HEK293 (cell line): ENCODE measurements at regions not wholly inside any gene's neighbourhood (a gene's known extent, or its start where the extent isn't known, plus 50 kb on each side); places are given as distances from the start of the nearest gene placed in this dataset.

Experiments used
- CTCF ChIA-PET: fragments of 350-600 bp; formaldehyde crosslinking; extraction: SDS; loops from one replicate; lab custom pipeline; 2021; ENCODE audit warnings: antibody characterized with exemption; lab: Yijun Ruan, JAX
- POLR2A ChIA-PET: fragments of 300-600 bp; formaldehyde crosslinking; extraction: SDS; loops from one replicate; lab custom pipeline; 2020; ENCODE audit warnings: antibody characterized with exemption, inconsistent platforms; lab: Yijun Ruan, JAX
- H3K27ac ChIP-seq: fragments of 200-500 bp; sonication (Bioruptor generic); 2 replicates; pipeline ENCODE4 v1.5.1; 2014; ENCODE audit warnings: low read depth, low read length, control low read depth, inconsistent platforms; ENCODE audit errors: extremely low read depth
- H3K36me3 ChIP-seq, 2 experiments: fragments of 200-500 bp in 1 of 2; sonication (Bioruptor generic) in 1 of 2; 1 replicate in 1 of 2; 2 replicates in 1 of 2; pipeline ENCODE4 v1.5.1; 2014 to 2017; ENCODE audit warnings: inconsistent platforms in 2 of 2, low read length in 2 of 2; ENCODE audit not compliant: control insufficient read depth in 2 of 2, insufficient read depth in 1 of 2
- H3K4me1 ChIP-seq: fragments of 200-500 bp; sonication (Bioruptor generic); 2 replicates; pipeline ENCODE4 v1.5.1; 2014; ENCODE audit warnings: mild to moderate bottlenecking, low read length, inconsistent platforms; ENCODE audit not compliant: control insufficient read depth, insufficient read depth
- H3K4me3 ChIP-seq: 2 replicates; pipeline ENCODE4 v1.5.1; 2011; ENCODE audit warnings: low read depth, mild to moderate bottlenecking, control low read depth, low read length, moderate library complexity
- H3K9me3 ChIP-seq: fragments of 200-500 bp; sonication (Bioruptor generic); 2 replicates; pipeline ENCODE4 v1.5.1; 2014; ENCODE audit warnings: low read depth, low read length, inconsistent platforms; ENCODE audit not compliant: control insufficient read depth, insufficient read depth
- CTCF ChIP-seq: fragments of 450-650 bp; formaldehyde crosslinking; IDR thresholded peaks from 2 replicates; pipeline ENCODE4 v1.5.1; 2016; ENCODE audit warnings: missing biosample characterization, missing genetic modification characterization
- OVOL3 ChIP-seq: fragments of 450-650 bp; formaldehyde crosslinking; IDR thresholded peaks from 2 replicates; pipeline ENCODE4 v1.5.1; 2016; ENCODE audit warnings: missing biosample characterization, missing genetic modification characterization
- SETDB1 ChIP-seq: IDR thresholded peaks from one replicate; pipeline ENCODE4 v1.6.1; 2017; ENCODE audit warnings: mild to moderate bottlenecking, low read length, moderate library complexity, mixed read lengths; ENCODE audit not compliant: insufficient read length
- TCF7L2 ChIP-seq: IDR thresholded peaks from 2 replicates; pipeline ENCODE4 v1.6.1; 2011; ENCODE audit warnings: low read depth, mild to moderate bottlenecking, inconsistent platforms, low read length, moderate library complexity, borderline replicate concordance
- ZBTB17 ChIP-seq: fragments of 450-650 bp; formaldehyde crosslinking; IDR thresholded peaks from 2 replicates; pipeline ENCODE4 v1.5.1; 2016; ENCODE audit warnings: missing biosample characterization, missing genetic modification characterization
- ZBTB20 ChIP-seq: fragments of 450-650 bp; formaldehyde crosslinking; IDR thresholded peaks from 2 replicates; pipeline ENCODE4 v1.5.1; 2016; ENCODE audit warnings: missing biosample characterization, missing genetic modification characterization
- ZNF148 ChIP-seq: fragments of 450-650 bp; formaldehyde crosslinking; IDR thresholded peaks from 2 replicates; pipeline ENCODE4 v1.5.0; 2017; ENCODE audit warnings: missing biosample characterization, missing genetic modification characterization, borderline replicate concordance
- ZNF16 ChIP-seq: fragments of 450-650 bp; formaldehyde crosslinking; IDR thresholded peaks from 2 replicates; pipeline ENCODE4 v1.5.1; 2016; ENCODE audit warnings: low read depth, missing biosample characterization, missing genetic modification characterization
- ZNF174 ChIP-seq: fragments of 450-650 bp; formaldehyde crosslinking; IDR thresholded peaks from 2 replicates; pipeline ENCODE4 v1.5.0; 2017; ENCODE audit warnings: missing biosample characterization, mild to moderate bottlenecking, missing genetic modification characterization
- ZNF19 ChIP-seq: fragments of 450-650 bp; formaldehyde crosslinking; IDR thresholded peaks from 2 replicates; pipeline ENCODE4; 2016; ENCODE audit warnings: missing biosample characterization, missing genetic modification characterization, low read depth
- ZNF266 ChIP-seq: fragments of 450-650 bp; formaldehyde crosslinking; IDR thresholded peaks from 2 replicates; pipeline ENCODE4 v1.5.1; 2016; ENCODE audit warnings: missing biosample characterization, missing genetic modification characterization, low read depth
- ZNF302 ChIP-seq: fragments of 450-650 bp; formaldehyde crosslinking; IDR thresholded peaks from 2 replicates; pipeline ENCODE4 v1.5.1; 2016; ENCODE audit warnings: missing biosample characterization, missing genetic modification characterization, low read depth
- ZNF37A ChIP-seq: fragments of 450-650 bp; IDR thresholded peaks from 2 replicates; pipeline ENCODE4 v1.5.1; 2018; ENCODE audit warnings: missing biosample characterization, missing genetic modification characterization
- ZNF404 ChIP-seq: fragments of 450-650 bp; formaldehyde crosslinking; IDR thresholded peaks from 2 replicates; pipeline ENCODE4 v1.5.1; 2017; ENCODE audit warnings: missing biosample characterization, missing genetic modification characterization
- ZNF514 ChIP-seq: fragments of 450-650 bp; formaldehyde crosslinking; IDR thresholded peaks from 2 replicates; pipeline ENCODE4 v1.5.1; 2016; ENCODE audit warnings: missing biosample characterization, missing genetic modification characterization
- ZNF621 ChIP-seq: fragments of 450-650 bp; formaldehyde crosslinking; IDR thresholded peaks from 2 replicates; pipeline ENCODE4 v1.5.1; 2017; ENCODE audit warnings: missing biosample characterization, missing genetic modification characterization
- ZNF776 ChIP-seq: fragments of 450-650 bp; formaldehyde crosslinking; IDR thresholded peaks from 2 replicates; pipeline ENCODE4 v1.5.0; 2017; ENCODE audit warnings: missing biosample characterization, missing genetic modification characterization, borderline replicate concordance
- TF ChIP-seq, protein P1 (sequence below): fragments of 450-650 bp; formaldehyde crosslinking; IDR thresholded peaks from 2 replicates; pipeline ENCODE4 v1.5.1; 2016; ENCODE audit warnings: missing biosample characterization, missing genetic modification characterization
- TF ChIP-seq, protein P2 (sequence below): fragments of 450-650 bp; formaldehyde crosslinking; IDR thresholded peaks from 2 replicates; pipeline ENCODE4; 2016; ENCODE audit warnings: missing biosample characterization, missing genetic modification characterization
- TF ChIP-seq, protein P3 (sequence below): fragments of 450-650 bp; formaldehyde crosslinking; IDR thresholded peaks from 2 replicates; pipeline ENCODE4 v1.5.1; 2016; ENCODE audit warnings: missing biosample characterization, missing genetic modification characterization

- Histone ChIP-seq H3K36me3 (no peaks in the 10 kb centered on the region), H3K4me3 (no peak overlapping the region), H3K27ac (no peak overlapping the region), H3K9me3 (no peaks in the 10 kb centered on the region), H3K4me1 (no peaks in the 10 kb centered on the region)
- ChIA-PET POLR2A (no interaction called here), CTCF (no interaction called here)
- TF ChIP-seq, protein P1, sequence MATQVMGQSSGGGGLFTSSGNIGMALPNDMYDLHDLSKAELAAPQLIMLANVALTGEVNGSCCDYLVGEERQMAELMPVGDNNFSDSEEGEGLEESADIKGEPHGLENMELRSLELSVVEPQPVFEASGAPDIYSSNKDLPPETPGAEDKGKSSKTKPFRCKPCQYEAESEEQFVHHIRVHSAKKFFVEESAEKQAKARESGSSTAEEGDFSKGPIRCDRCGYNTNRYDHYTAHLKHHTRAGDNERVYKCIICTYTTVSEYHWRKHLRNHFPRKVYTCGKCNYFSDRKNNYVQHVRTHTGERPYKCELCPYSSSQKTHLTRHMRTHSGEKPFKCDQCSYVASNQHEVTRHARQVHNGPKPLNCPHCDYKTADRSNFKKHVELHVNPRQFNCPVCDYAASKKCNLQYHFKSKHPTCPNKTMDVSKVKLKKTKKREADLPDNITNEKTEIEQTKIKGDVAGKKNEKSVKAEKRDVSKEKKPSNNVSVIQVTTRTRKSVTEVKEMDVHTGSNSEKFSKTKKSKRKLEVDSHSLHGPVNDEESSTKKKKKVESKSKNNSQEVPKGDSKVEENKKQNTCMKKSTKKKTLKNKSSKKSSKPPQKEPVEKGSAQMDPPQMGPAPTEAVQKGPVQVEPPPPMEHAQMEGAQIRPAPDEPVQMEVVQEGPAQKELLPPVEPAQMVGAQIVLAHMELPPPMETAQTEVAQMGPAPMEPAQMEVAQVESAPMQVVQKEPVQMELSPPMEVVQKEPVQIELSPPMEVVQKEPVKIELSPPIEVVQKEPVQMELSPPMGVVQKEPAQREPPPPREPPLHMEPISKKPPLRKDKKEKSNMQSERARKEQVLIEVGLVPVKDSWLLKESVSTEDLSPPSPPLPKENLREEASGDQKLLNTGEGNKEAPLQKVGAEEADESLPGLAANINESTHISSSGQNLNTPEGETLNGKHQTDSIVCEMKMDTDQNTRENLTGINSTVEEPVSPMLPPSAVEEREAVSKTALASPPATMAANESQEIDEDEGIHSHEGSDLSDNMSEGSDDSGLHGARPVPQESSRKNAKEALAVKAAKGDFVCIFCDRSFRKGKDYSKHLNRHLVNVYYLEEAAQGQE (tag by site-specific recombination), result no peak
- TF ChIP-seq ZNF148, result no peak
- TF ChIP-seq, protein P2, sequence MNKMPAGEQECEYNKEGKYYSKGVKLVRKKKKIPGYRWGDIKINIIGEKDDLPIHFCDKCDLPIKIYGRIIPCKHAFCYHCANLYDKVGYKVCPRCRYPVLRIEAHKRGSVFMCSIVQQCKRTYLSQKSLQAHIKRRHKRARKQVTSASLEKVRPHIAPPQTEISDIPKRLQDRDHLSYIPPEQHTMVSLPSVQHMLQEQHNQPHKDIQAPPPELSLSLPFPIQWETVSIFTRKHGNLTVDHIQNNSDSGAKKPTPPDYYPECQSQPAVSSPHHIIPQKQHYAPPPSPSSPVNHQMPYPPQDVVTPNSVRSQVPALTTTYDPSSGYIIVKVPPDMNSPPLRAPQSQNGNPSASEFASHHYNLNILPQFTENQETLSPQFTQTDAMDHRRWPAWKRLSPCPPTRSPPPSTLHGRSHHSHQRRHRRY (tag by site-specific recombination), result no peak
- TF ChIP-seq ZNF16 (tag by site-specific recombination), result no peak
- TF ChIP-seq OVOL3 (tag by site-specific recombination), result no peak
- TF ChIP-seq ZNF174 (tag by site-specific recombination), result no peak
- TF ChIP-seq ZNF514 (tag by site-specific recombination), result no peak
- TF ChIP-seq, protein P3, sequence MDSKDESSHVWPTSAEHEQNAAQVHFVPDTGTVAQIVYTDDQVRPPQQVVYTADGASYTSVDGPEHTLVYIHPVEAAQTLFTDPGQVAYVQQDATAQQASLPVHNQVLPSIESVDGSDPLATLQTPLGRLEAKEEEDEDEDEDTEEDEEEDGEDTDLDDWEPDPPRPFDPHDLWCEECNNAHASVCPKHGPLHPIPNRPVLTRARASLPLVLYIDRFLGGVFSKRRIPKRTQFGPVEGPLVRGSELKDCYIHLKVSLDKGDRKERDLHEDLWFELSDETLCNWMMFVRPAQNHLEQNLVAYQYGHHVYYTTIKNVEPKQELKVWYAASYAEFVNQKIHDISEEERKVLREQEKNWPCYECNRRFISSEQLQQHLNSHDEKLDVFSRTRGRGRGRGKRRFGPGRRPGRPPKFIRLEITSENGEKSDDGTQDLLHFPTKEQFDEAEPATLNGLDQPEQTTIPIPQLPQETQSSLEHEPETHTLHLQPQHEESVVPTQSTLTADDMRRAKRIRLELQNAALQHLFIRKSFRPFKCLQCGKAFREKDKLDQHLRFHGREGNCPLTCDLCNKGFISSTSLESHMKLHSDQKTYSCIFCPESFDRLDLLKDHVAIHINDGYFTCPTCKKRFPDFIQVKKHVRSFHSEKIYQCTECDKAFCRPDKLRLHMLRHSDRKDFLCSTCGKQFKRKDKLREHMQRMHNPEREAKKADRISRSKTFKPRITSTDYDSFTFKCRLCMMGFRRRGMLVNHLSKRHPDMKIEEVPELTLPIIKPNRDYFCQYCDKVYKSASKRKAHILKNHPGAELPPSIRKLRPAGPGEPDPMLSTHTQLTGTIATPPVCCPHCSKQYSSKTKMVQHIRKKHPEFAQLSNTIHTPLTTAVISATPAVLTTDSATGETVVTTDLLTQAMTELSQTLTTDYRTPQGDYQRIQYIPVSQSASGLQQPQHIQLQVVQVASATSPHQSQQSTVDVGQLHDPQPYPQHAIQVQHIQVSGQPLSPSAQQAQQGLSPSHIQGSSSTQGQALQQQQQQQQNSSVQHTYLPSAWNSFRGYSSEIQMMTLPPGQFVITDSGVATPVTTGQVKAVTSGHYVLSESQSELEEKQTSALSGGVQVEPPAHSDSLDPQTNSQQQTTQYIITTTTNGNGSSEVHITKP, result no peak
- TF ChIP-seq ZNF776, result no peak
- no peak for TF ChIP-seq CTCF (tag by site-specific recombination)
- no peak for TF ChIP-seq ZNF19 (tag by site-specific recombination)
- no peak for TF ChIP-seq ZNF404 (tag by site-specific recombination)
- TF ChIP-seq ZNF37A (tag by site-specific recombination), result no peak
- TF ChIP-seq SETDB1, result no peak
- TF ChIP-seq ZNF302 (tag by site-specific recombination), result no peak
- no peak for TF ChIP-seq TCF7L2
- TF ChIP-seq ZNF621 (tag by site-specific recombination), result no peak
- no peak for TF ChIP-seq ZNF266 (tag by site-specific recombination)
- no peak for TF ChIP-seq ZBTB17
- no peak for TF ChIP-seq ZBTB20 (tag by site-specific recombination)
These were observed 1491.6 kb downstream of the TECRL start for GRCh38 chr4:62917649-62918048.
